ENCODE measurements at regions not wholly inside any gene's neighbourhood (a gene's known extent, or its start where the extent isn't known, plus 50 kb on each side); places are given as distances from the start of the nearest gene placed in this dataset.

DNA sequence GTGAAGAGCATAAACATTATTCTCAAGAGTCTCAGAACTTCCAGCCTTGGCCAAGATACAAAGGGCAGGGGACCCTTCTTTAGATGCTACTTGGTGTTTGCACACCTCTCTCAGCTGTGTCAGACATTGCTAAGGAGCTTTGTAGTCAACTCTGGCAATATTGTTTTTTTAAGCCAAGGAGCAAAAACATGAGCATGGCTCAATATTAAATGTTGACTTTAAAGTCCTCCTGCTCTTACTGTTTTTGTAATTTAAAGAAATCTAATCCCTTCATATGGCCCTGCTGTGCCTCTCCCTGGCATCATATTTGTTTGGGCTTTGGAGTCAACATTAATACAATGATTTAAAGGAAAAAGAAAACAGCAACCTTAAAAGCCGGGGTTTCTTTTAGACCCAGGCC is 67.9 kb upstream of the TMEM170B start:
- TF ChIP-seq POLR2A (IDR thresholded peaks at IDR 0.05), result no peak
- TF ChIP-seq, protein P1, sequence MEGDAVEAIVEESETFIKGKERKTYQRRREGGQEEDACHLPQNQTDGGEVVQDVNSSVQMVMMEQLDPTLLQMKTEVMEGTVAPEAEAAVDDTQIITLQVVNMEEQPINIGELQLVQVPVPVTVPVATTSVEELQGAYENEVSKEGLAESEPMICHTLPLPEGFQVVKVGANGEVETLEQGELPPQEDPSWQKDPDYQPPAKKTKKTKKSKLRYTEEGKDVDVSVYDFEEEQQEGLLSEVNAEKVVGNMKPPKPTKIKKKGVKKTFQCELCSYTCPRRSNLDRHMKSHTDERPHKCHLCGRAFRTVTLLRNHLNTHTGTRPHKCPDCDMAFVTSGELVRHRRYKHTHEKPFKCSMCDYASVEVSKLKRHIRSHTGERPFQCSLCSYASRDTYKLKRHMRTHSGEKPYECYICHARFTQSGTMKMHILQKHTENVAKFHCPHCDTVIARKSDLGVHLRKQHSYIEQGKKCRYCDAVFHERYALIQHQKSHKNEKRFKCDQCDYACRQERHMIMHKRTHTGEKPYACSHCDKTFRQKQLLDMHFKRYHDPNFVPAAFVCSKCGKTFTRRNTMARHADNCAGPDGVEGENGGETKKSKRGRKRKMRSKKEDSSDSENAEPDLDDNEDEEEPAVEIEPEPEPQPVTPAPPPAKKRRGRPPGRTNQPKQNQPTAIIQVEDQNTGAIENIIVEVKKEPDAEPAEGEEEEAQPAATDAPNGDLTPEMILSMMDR (IDR thresholded peaks at IDR 0.05), result no peak

All from lower leg skin (tissue), 3 donors.